Fibroblast of mammary gland (primary cell): ENCODE measurements at regions not wholly inside any gene's neighbourhood (a gene's known extent, or its start where the extent isn't known, plus 50 kb on each side); places are given as distances from the start of the nearest gene placed in this dataset.

Source experiments
- DNase-seq: peaks from one replicate; pipeline ENCODE4 v3.0.0-alpha.2; 2010; ENCODE audit warnings: low read depth
- H3K4me3 ChIP-seq: 2 replicates; pipeline ENCODE4 v1.5.1; 2011; ENCODE audit warnings: low read depth, mild to moderate bottlenecking, low read length, moderate library complexity; ENCODE audit not compliant: control insufficient read depth
- CTCF ChIP-seq: conservative IDR thresholded peaks from 2 replicates; pipeline ENCODE4 v1.5.1; 2011; ENCODE audit warnings: low read depth, low read length, inconsistent platforms; ENCODE audit not compliant: control insufficient read depth, insufficient read depth

GRCh38 chr7:53675835-53676234, 640.4 kb downstream of the POM121L12 start:
- no peak for DNase-seq
- no peak overlapping the region for H3K4me3 ChIP-seq
- TF ChIP-seq CTCF: no peak

- no peak for DNase-seq
- H3K4me3 ChIP-seq: no peak overlapping the region
- no peak for TF ChIP-seq CTCF
Measured at GRCh38 chr7:53684693-53685092, 649.3 kb downstream of the POM121L12 start.

- DNase-seq: no peak
- H3K4me3 ChIP-seq: no peak overlapping the region
- no peak for TF ChIP-seq CTCF
Measured at GRCh38 chr7:53690411-53690810, 655.0 kb downstream of the POM121L12 start.

GRCh38 chr7:53697913-53698312, 662.5 kb downstream of the POM121L12 start:
- no peak for TF ChIP-seq CTCF
- no peak for DNase-seq

GRCh38 chr7:53699215-53699837, 663.9 kb downstream of the POM121L12 start:
- DNase-seq: no peak
- no peak for TF ChIP-seq CTCF
- no peak overlapping the region for H3K4me3 ChIP-seq

More at GRCh38 chr7:53697913-53698312, 662.5 kb downstream of the POM121L12 start:
- H3K4me3 ChIP-seq: no peak overlapping the region

- H3K4me3 ChIP-seq: no peak overlapping the region
- no peak for DNase-seq
- no peak for TF ChIP-seq CTCF
Measured at GRCh38 chr7:53719122-53719521, 683.7 kb downstream of the POM121L12 start.

GRCh38 chr7:53740971-53741370, 705.5 kb downstream of the POM121L12 start:
- no peak for TF ChIP-seq CTCF
- DNase-seq: no peak
- no peak overlapping the region for H3K4me3 ChIP-seq
